ENCODE measurements at regions not wholly inside any gene's neighbourhood (a gene's known extent, or its start where the extent isn't known, plus 50 kb on each side); places are given as distances from the start of the nearest gene placed in this dataset.

DNA sequence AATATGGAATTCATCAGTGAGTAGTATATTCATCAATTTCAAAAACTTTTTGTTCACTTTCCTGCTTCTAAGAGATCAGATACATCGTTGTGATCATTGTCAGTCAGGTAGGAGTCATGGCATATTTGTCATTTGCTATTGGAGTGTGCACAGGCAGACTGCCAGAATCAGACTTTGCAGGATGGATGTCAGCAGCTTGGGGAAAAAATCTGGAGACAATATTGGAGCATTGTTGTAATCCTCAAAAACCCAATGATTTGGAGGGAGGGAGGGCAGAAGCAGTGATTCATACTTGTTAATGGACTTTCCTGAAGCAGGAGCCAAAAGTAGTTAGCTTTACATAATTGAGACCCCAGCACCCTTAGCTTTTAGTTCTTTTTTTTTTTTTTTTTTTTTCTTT, 59.6 kb upstream of the DRP2 start:
- no peaks in the 10 kb centered on the region for H3K4me1 ChIP-seq (ENCODE audit: control insufficient read depth, insufficient read depth, low read length)
- TF ChIP-seq ZBTB1 (tag by site-specific recombination; IDR thresholded peaks at IDR 0.05): no peak
- no peak for TF ChIP-seq ZSCAN23 (tag by site-specific recombination; IDR thresholded peaks at IDR 0.05)
- no peak for TF ChIP-seq ZBTB49 (tag by site-specific recombination; IDR thresholded peaks at IDR 0.05; ENCODE audit: low read depth)
- TF ChIP-seq ZNF274 (IDR thresholded peaks at IDR 0.05; ENCODE audit: low read length): no peak
- TF ChIP-seq ZNF274 (tag by site-specific recombination; IDR thresholded peaks at IDR 0.05; ENCODE audit: borderline replicate concordance): no peak
- no peak for TF ChIP-seq OVOL3 (tag by site-specific recombination; IDR thresholded peaks at IDR 0.05)
- TF ChIP-seq ZNF747 (tag by site-specific recombination; IDR thresholded peaks at IDR 0.05): no peak
- TF ChIP-seq ZFHX2 (tag by site-specific recombination; conservative IDR thresholded peaks at IDR 0.05): no peak
- no peak for TF ChIP-seq ZBTB48 (tag by site-specific recombination; IDR thresholded peaks at IDR 0.05)
- peaks cover 22 to 37% of the 10 kb centered on the region in 2 experiments; a peak in 2 of 3 replicates for H3K36me3 ChIP-seq (ENCODE audit: control insufficient read depth in 2 of 2, insufficient read depth in 1 of 2, low read length in 2 of 2)
- POLR2A ChIA-PET: no interaction called here
- no peak overlapping the region for H3K27ac ChIP-seq (ENCODE audit: extremely low read depth, low read depth, low read length)
- CTCF ChIA-PET: interaction anchor here (0.7 kb wide), 1 partner anchor 172 kb away, joined by 3 read pairs; no protein-coding TSS in a partner anchor
- no peaks in the 10 kb centered on the region for H3K9me3 ChIP-seq (ENCODE audit: control insufficient read depth, insufficient read depth, low read depth, low read length)
- H3K4me3 ChIP-seq (ENCODE audit: low read depth, low read length): no peak overlapping the region

GRCh38 chrX:101163166-101163565, 56.4 kb upstream of the DRP2 start:
- peaks cover 13 to 19% of the 10 kb centered on the region in 2 experiments; a peak in 2 of 3 replicates for H3K36me3 ChIP-seq (ENCODE audit: control insufficient read depth in 2 of 2, insufficient read depth in 1 of 2, low read length in 2 of 2)
- no peak for TF ChIP-seq ZNF341 (tag by site-specific recombination; IDR thresholded peaks at IDR 0.05; ENCODE audit: low read depth)
- no peak for TF ChIP-seq ZNF544 (tag by site-specific recombination; IDR thresholded peaks at IDR 0.05)
- no peak for TF ChIP-seq ZNF175 (tag by site-specific recombination; IDR thresholded peaks at IDR 0.05)
- no peak for TF ChIP-seq ZNF747 (tag by site-specific recombination; IDR thresholded peaks at IDR 0.05)
- TF ChIP-seq OSR2 (tag by site-specific recombination; IDR thresholded peaks at IDR 0.05): no peak
- no peak for TF ChIP-seq ZNF776 (tag by site-specific recombination; IDR thresholded peaks at IDR 0.05; ENCODE audit: borderline replicate concordance)
- TF ChIP-seq SP2 (tag by site-specific recombination; IDR thresholded peaks at IDR 0.05): no peak
- TF ChIP-seq ZNF645 (tag by site-specific recombination; IDR thresholded peaks at IDR 0.05): no peak
- TF ChIP-seq, protein P1, sequence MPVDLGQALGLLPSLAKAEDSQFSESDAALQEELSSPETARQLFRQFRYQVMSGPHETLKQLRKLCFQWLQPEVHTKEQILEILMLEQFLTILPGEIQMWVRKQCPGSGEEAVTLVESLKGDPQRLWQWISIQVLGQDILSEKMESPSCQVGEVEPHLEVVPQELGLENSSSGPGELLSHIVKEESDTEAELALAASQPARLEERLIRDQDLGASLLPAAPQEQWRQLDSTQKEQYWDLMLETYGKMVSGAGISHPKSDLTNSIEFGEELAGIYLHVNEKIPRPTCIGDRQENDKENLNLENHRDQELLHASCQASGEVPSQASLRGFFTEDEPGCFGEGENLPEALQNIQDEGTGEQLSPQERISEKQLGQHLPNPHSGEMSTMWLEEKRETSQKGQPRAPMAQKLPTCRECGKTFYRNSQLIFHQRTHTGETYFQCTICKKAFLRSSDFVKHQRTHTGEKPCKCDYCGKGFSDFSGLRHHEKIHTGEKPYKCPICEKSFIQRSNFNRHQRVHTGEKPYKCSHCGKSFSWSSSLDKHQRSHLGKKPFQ (tag by site-specific recombination; IDR thresholded peaks at IDR 0.05): no peak
- no peak for TF ChIP-seq PRDM10 (tag by site-specific recombination; IDR thresholded peaks at IDR 0.05)
- TF ChIP-seq, protein P2, sequence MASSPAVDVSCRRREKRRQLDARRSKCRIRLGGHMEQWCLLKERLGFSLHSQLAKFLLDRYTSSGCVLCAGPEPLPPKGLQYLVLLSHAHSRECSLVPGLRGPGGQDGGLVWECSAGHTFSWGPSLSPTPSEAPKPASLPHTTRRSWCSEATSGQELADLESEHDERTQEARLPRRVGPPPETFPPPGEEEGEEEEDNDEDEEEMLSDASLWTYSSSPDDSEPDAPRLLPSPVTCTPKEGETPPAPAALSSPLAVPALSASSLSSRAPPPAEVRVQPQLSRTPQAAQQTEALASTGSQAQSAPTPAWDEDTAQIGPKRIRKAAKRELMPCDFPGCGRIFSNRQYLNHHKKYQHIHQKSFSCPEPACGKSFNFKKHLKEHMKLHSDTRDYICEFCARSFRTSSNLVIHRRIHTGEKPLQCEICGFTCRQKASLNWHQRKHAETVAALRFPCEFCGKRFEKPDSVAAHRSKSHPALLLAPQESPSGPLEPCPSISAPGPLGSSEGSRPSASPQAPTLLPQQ (tag by site-specific recombination; IDR thresholded peaks at IDR 0.05): no peak
- no peak overlapping the region for H3K27ac ChIP-seq (ENCODE audit: extremely low read depth, low read depth, low read length)
- no peak overlapping the region for H3K4me3 ChIP-seq (ENCODE audit: low read depth, low read length)
- no peaks in the 10 kb centered on the region for H3K4me1 ChIP-seq (ENCODE audit: control insufficient read depth, insufficient read depth, low read length)
- H3K9me3 ChIP-seq (ENCODE audit: control insufficient read depth, insufficient read depth, low read depth, low read length): no peaks in the 10 kb centered on the region
- ChIA-PET CTCF (no interaction called here), POLR2A (no interaction called here)
